GM18517 (cell line): ENCODE measurements at regions not wholly inside any gene's neighbourhood (a gene's known extent, or its start where the extent isn't known, plus 50 kb on each side); places are given as distances from the start of the nearest gene placed in this dataset.

Experiments used
- ATAC-seq: cut with Tn5 transposase; IDR thresholded peaks from one replicate; pipeline ENCODE4 v1.9.1; 2021; ENCODE audit warnings: mild to moderate bottlenecking, moderate library complexity; ENCODE audit not compliant: unreplicated experiment

DNA sequence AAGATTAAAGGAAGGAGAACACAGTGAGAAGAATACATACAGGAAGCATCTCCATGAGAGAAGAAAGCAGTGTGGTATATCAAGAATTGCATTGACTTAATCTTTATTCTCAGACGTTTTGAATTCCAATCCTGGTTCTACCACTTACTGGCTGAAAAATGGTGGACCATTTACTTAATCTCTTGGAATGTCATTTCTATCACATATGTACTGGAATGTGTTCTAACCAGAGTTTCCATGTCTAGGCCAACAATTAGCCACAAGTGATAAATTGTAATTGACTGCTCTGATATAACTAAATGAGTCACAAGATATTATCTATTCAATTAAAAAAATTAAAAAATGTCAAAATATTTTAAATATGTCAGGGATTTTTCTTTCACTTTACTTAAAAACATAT lies 626.1 kb downstream of the PTPRC start:
- no peak for ATAC-seq

DNA sequence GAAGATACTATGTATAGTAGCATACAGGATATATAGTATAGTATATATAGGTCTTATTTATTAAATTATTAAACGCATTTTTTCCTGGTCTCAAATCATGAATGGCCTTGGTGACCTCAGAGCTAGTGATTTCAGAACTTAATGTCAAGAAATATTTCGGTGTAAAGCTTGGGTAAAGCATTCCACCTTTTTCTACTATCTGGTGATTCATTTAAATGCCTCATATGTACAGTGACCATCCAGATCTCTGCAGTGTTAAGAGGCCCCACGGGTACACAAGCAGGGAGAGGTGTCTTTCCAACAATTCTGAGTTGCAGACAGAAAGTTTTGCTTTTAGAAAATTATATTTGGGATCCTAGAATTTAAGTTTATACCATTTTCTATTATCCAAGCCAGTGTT lies 626.5 kb downstream of the PTPRC start:
- no peak for ATAC-seq

- ATAC-seq, result no peak
These were observed 630.4 kb downstream of the PTPRC start for GRCh38 chr1:199269241-199269640.

DNA sequence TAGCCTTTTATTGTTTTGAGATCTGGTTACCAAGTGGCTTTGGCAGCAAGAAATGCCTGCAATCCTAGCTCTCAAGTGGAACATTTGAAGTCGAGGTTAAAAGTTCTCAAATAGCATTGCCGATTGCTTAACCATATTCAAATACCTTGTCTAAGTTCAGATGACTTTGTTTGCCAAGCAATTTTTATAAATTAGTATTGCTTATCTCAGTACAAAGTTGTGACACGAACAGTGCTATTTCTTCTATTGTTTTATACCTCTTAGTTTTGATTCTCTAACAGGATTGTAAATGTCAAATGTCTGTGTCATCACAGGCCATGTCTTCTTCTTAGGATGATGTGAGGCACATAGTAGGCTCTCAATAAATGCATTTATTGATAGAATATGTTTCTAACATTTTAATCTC lies 633.3 kb downstream of the PTPRC start:
- no peak for ATAC-seq

- ATAC-seq, result peak; percentile 84
These were observed 633.8 kb downstream of the PTPRC start for GRCh38 chr1:199272628-199273086.

GRCh38 chr1:199273837-199274379 lies 635.1 kb downstream of the PTPRC start:
- no peak for ATAC-seq

- no peak for ATAC-seq
These were observed 640.2 kb downstream of the PTPRC start for GRCh38 chr1:199279067-199279466.

- ATAC-seq, result no peak
These were observed 641.2 kb downstream of the PTPRC start for GRCh38 chr1:199279872-199280645.

GRCh38 chr1:199282751-199283305 lies 644.0 kb downstream of the PTPRC start:
- no peak for ATAC-seq

DNA sequence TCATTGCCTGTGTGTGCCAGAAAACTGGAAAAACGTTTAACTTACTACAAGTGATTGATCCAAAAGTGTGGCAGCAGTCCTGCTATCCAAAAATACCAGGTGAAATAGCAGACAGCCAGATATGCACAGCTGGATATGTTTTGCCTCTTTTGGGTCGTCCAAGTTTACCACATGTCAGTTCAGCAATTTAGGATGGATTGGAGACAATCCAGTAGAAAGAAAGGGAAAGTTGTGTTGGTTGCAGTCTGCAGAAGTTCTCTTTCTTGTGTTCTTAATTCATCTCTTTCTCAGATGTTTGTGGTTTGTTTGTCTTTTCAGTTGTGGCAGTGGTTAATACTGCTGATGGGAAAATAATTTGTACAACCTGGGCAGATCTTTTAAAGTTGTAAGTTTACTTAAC lies 645.0 kb downstream of the PTPRC start:
- no peak for ATAC-seq

GRCh38 chr1:199287206-199287605 lies 648.4 kb downstream of the PTPRC start:
- ATAC-seq, result no peak

GRCh38 chr1:199287647-199288046 lies 648.8 kb downstream of the PTPRC start:
- ATAC-seq, result no peak

DNA sequence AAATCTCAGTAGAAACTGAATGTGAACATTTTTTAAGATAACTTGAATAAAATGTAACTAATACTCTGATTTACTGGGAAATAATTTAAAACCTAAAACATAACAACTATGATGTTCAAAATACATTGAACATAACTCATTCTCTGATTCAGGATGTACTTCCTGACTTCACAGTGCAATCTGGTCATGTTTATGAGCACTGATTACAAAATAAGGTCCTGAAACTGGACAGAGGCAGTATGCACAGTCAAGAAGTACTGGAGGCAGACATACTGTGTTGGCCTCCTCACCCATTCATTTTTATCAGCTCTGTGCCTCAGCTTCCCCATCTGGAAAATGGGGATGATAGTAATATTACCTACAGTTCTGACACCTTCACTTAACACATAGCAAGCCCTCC lies 651.3 kb downstream of the PTPRC start:
- no peak for ATAC-seq

GRCh38 chr1:199291022-199291740 lies 652.3 kb downstream of the PTPRC start:
- no peak for ATAC-seq

GRCh38 chr1:199292896-199293295 lies 654.1 kb downstream of the PTPRC start:
- ATAC-seq, result no peak

DNA sequence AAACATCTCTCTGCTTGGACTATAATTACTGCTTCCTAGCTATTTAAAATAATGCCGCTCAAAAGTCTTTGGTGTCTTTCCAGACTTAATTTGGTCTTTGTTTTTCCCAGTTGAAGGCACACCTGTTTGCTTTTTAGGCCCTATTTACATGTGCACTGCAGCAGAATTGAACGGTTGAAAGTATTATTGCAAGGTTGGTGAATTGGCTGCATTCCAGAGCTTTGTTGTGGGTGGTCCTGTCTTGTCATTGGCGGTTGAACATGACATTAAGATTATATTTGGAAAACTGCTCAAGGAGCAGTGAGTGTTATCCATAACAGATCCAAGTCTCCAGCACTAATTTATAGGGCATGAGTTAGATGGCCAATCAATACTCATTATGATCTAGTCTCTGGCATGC lies 656.3 kb downstream of the PTPRC start:
- no peak for ATAC-seq

GRCh38 chr1:199297174-199297573 lies 658.3 kb downstream of the PTPRC start:
- no peak for ATAC-seq

DNA sequence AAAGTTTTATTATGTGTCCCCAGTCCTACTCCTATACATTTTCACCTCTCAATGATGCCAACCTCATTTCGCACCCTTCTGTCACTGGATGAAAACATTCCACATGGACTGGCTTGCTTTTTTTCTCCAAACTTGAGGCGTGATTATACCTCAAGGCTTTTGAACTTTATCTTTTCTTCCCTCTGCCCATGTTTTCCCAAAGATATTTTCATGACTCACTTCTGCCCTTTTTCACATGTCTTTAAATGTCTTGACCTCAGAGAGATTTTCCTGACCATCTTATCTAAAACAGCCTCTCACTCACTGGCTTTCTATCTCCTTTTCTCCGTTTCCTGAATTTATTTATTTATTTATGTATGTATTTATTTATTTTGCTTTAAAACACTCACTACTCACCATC lies 659.0 kb downstream of the PTPRC start:
- no peak for ATAC-seq

GRCh38 chr1:199298825-199299224 lies 660.0 kb downstream of the PTPRC start:
- ATAC-seq, result no peak

DNA sequence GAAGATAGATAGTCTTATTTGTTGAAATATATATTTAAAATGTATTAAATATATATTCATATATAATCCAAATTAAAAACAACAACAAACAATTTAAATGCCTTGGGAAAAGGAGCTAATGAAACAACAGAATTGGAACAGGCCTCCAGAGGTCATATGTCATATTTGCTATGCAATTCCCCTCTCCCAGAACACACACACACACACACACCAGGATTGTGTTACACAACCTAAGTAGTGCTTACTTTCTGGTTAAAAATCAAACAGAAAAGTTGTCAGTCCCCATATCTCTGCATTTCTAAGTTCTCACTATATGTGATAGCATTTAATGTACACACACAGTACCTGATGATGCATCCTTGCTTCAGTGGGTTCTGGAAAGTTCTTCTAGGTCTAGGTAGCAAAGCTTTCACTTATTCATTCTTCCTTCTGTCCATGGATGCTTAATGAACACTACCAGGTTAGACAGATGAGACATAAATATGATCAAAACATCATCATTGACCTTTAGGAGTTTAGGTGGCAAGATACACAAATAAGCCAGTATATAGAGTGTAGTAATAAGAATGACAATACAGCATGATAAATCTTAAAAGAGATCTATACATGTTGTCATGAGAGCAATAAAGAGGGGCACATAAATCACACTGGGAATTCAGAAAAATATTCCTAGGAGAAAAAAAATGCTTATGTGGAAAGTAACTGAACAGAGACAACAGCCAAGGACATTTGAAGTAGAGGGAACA lies 662.8 kb downstream of the PTPRC start:
- no peak for ATAC-seq

GRCh38 chr1:199302554-199302953 lies 663.7 kb downstream of the PTPRC start:
- no peak for ATAC-seq
